GM12873 (cell line): ENCODE measurements at regions not wholly inside any gene's neighbourhood (a gene's known extent, or its start where the extent isn't known, plus 50 kb on each side); places are given as distances from the start of the nearest gene placed in this dataset.

Experiments used
- TF ChIP-seq, protein P1 (sequence below): IDR thresholded peaks from 2 replicates; pipeline ENCODE4 v1.5.1; 2012; ENCODE audit warnings: low read depth, mild to moderate bottlenecking, moderate library complexity, low read length, control low read depth; ENCODE audit not compliant: insufficient read depth; ENCODE audit errors: missing control alignments

- TF ChIP-seq, protein P1, sequence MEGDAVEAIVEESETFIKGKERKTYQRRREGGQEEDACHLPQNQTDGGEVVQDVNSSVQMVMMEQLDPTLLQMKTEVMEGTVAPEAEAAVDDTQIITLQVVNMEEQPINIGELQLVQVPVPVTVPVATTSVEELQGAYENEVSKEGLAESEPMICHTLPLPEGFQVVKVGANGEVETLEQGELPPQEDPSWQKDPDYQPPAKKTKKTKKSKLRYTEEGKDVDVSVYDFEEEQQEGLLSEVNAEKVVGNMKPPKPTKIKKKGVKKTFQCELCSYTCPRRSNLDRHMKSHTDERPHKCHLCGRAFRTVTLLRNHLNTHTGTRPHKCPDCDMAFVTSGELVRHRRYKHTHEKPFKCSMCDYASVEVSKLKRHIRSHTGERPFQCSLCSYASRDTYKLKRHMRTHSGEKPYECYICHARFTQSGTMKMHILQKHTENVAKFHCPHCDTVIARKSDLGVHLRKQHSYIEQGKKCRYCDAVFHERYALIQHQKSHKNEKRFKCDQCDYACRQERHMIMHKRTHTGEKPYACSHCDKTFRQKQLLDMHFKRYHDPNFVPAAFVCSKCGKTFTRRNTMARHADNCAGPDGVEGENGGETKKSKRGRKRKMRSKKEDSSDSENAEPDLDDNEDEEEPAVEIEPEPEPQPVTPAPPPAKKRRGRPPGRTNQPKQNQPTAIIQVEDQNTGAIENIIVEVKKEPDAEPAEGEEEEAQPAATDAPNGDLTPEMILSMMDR, result no peak
These were observed 277.1 kb downstream of the FOXG1 start for GRCh38 chr14:29043737-29044136.

DNA sequence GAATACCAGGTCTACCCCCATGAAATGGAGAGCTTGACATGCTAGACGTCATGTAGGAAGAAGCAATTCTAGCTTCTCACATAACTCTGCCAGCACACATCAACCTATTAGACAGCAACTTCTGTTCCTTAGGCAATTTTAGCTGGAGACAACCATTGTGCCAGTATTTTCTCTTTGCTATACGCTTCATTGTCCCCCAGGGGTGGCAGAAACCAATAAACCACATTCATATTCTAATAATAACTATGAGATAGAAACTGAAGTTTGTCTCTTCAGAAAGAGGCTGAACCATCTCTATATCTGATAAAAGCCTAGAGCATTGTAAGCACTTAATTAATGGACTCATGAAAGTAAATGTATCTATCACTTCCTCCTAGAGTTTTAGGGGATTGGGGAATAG is 278.6 kb downstream of the FOXG1 start:
- TF ChIP-seq, protein P1, result no peak

GRCh38 chr14:29054119-29054518 is 287.5 kb downstream of the FOXG1 start:
- TF ChIP-seq, protein P1, result no peak

- TF ChIP-seq, protein P1, result no peak
These were observed 289.5 kb downstream of the FOXG1 start for GRCh38 chr14:29056041-29056566.

- TF ChIP-seq, protein P1, result no peak
These were observed 295.1 kb downstream of the FOXG1 start for GRCh38 chr14:29061702-29062101.

DNA sequence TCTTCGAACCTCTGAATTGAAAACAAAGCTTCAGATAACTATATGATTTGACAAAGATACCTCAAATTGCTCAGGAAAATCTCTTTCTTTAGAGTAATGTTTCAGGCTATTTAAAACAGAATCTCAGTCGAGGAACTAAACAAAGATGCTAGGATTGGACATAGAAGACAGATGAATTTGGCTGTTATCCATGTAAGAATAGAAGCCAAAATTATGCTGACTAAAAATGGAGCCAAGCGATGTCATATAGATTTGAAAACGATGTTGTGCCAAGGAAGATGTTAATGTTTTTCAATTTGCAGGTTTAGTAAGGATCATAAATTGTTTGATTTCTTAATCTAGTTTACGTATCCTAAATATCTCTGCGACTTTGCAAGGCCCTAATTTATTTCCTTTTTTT is 295.9 kb downstream of the FOXG1 start:
- TF ChIP-seq, protein P1, result no peak

GRCh38 chr14:29062976-29063375 is 296.4 kb downstream of the FOXG1 start:
- TF ChIP-seq, protein P1, result no peak
